Hepatocyte (in vitro differentiated cells): ENCODE measurements at regions not wholly inside any gene's neighbourhood (a gene's known extent, or its start where the extent isn't known, plus 50 kb on each side); places are given as distances from the start of the nearest gene placed in this dataset.

Experiments
- DNase-seq: peaks from one replicate; pipeline ENCODE4 v3.0.0-alpha.2; 2016; ENCODE audit warnings: low spot score
- H2AFZ ChIP-seq: fragments of 200-600 bp; sonication (generic); 2 replicates; pipeline ENCODE4 v1.6.0; 2016; ENCODE audit warnings: antibody characterized with exemption, mild to moderate bottlenecking
- H3K27ac ChIP-seq: fragments of 200-600 bp; sonication (generic); 2 replicates; pipeline ENCODE4 v1.5.1; 2016; ENCODE audit warnings: mild to moderate bottlenecking
- H3K27me3 ChIP-seq: fragments of 200-600 bp; sonication (generic); 2 replicates; pipeline ENCODE4 v1.6.1; 2016
- H3K36me3 ChIP-seq: fragments of 200-600 bp; sonication (generic); replicated peaks from 2 replicates; pipeline ENCODE4 v1.5.1; 2016; ENCODE audit warnings: low read depth; ENCODE audit not compliant: insufficient read depth
- H3K4me1 ChIP-seq: fragments of 200-600 bp; sonication (generic); 2 replicates; pipeline ENCODE4 v1.5.1; 2016; ENCODE audit warnings: mild to moderate bottlenecking, moderate library complexity; ENCODE audit not compliant: insufficient read depth
- H3K4me2 ChIP-seq: fragments of 200-600 bp; sonication (generic); 2 replicates; pipeline ENCODE4 v1.6.0; 2016
- H3K4me3 ChIP-seq: fragments of 200-600 bp; sonication (generic); 2 replicates; pipeline ENCODE4 v1.5.1; 2016; ENCODE audit warnings: mild to moderate bottlenecking
- H3K79me2 ChIP-seq: fragments of 200-600 bp; sonication (generic); 2 replicates; pipeline ENCODE4 v1.6.0; 2017; ENCODE audit warnings: mild to moderate bottlenecking
- H3K9me2 ChIP-seq: fragments of 200-600 bp; sonication (generic); replicated peaks from 2 replicates; pipeline ENCODE4 v1.6.0; 2017; ENCODE audit warnings: mild to moderate bottlenecking; ENCODE audit not compliant: insufficient read depth
- H3K9me3 ChIP-seq: fragments of 200-600 bp; sonication (generic); 2 replicates; pipeline ENCODE4 v1.5.1; 2016; ENCODE audit warnings: low read depth, mild to moderate bottlenecking
- H4K20me1 ChIP-seq: fragments of 200-600 bp; sonication (generic); 2 replicates; pipeline ENCODE4 v1.6.0; 2016; ENCODE audit warnings: mild to moderate bottlenecking; ENCODE audit not compliant: insufficient read depth, poor library complexity, severe bottlenecking
- EZH2 ChIP-seq: fragments of 200-600 bp; sonication (generic); IDR thresholded peaks from 2 replicates; pipeline ENCODE4 v1.6.1; 2016; ENCODE audit warnings: antibody characterized with exemption, mild to moderate bottlenecking, borderline replicate concordance
- EZH2phosphoT487 ChIP-seq: fragments of 200-600 bp; sonication (generic); IDR thresholded peaks from one replicate; pipeline ENCODE4 v1.6.1; 2018; ENCODE audit warnings: antibody characterized with exemption, mild to moderate bottlenecking, low read depth, moderate library complexity; ENCODE audit not compliant: unreplicated experiment, severe bottlenecking
- WGBS: methylation state at CpG from one replicate; pipeline ENCODE4 v1.1.6; 2016; ENCODE audit warnings: low lambda C conversion rate; ENCODE audit errors: missing lambda C conversion rate; 5-methylcytosine and 5-hydroxymethylcytosine counted together
- TF ChIP-seq, protein P1 (sequence below): fragments of 200-600 bp; sonication (generic); IDR thresholded peaks from 2 replicates; pipeline ENCODE4 v1.5.1; 2016; ENCODE audit warnings: antibody characterized with exemption, mild to moderate bottlenecking; ENCODE audit not compliant: poor library complexity

DNA sequence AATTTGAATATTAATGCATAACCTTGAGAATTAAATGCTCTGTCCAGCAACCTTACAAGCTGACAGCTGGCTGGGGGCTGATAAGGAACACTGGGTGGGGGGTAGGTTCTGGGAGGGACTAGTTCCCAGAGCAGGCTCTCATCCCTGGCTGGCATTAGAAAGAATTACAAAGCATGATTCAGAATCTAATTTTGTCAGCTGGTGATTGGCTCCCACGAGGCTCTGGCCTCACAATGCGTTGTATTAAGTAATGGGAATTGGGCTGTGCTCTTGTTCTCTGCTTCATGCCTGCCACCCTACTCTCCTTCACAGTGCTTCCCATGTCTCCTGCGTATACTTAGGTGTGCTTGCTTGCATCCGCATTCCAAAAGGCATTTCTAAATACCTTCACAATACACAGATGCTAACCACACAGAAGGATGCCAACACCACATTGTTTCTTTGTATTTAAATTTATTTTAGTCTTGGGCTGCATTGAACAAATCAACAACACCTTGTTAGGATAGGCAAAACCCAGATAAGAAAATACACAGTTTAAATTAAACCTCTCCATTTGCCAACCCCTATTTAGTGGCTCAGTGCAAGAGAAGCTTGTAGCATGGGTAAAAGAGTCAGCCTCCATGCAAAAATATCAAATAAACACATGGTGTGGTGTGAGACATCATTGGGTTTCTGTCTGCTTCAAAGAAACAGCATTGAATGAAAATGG, 434.5 kb upstream of the JAG1 start:
- TF ChIP-seq EZH2phosphoT487 (no peak), EZH2 (no peak)
- TF ChIP-seq, protein P1, sequence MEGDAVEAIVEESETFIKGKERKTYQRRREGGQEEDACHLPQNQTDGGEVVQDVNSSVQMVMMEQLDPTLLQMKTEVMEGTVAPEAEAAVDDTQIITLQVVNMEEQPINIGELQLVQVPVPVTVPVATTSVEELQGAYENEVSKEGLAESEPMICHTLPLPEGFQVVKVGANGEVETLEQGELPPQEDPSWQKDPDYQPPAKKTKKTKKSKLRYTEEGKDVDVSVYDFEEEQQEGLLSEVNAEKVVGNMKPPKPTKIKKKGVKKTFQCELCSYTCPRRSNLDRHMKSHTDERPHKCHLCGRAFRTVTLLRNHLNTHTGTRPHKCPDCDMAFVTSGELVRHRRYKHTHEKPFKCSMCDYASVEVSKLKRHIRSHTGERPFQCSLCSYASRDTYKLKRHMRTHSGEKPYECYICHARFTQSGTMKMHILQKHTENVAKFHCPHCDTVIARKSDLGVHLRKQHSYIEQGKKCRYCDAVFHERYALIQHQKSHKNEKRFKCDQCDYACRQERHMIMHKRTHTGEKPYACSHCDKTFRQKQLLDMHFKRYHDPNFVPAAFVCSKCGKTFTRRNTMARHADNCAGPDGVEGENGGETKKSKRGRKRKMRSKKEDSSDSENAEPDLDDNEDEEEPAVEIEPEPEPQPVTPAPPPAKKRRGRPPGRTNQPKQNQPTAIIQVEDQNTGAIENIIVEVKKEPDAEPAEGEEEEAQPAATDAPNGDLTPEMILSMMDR = no peak
- Histone ChIP-seq H3K4me3 (no peak overlapping the region), H3K4me1 (no peaks in the 10 kb centered on the region), H3K4me2 (no peak overlapping the region), H2AFZ (no peak overlapping the region), H3K9me3 (no peaks in the 10 kb centered on the region), H4K20me1 (no peaks in the 10 kb centered on the region), H3K27me3 (no peaks in the 10 kb centered on the region), H3K9me2 (no peaks in the 10 kb centered on the region), H3K36me3 (no peaks in the 10 kb centered on the region), H3K27ac (no peak overlapping the region), H3K79me2 (no peaks in the 10 kb centered on the region)
- WGBS = 54% methylated on average over 4 of the region's 4 CpGs
- DNase-seq = no peak

DNA sequence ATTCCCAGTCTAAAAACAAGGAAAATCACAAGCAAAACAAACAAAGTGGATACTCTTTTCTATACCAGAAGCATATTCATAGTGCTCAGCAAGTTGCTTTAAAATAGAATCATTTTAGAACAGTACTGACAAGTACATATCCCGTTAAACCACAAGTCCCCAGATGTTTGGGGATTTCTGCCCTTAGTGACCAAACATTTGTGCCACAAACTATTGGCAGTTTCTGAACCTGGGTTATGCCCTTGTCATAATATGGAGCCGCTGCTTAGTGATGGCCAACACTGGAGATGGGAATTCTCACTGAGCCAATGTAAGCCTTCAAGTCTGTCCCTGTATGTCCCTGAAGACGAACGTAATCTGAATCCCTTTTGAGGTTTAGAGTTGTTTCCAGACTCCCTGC, 436.7 kb upstream of the JAG1 start:
- Histone ChIP-seq H3K9me2 (no peaks in the 10 kb centered on the region), H3K9me3 (no peaks in the 10 kb centered on the region), H3K27ac (no peak overlapping the region), H3K79me2 (no peaks in the 10 kb centered on the region), H3K4me2 (no peak overlapping the region), H4K20me1 (no peaks in the 10 kb centered on the region), H3K27me3 (no peaks in the 10 kb centered on the region), H3K4me1 (no peaks in the 10 kb centered on the region), H2AFZ (no peak overlapping the region), H3K36me3 (no peaks in the 10 kb centered on the region), H3K4me3 (no peak overlapping the region)
- 91% methylated on average over 4 of the region's 4 CpGs for WGBS
- no peak for DNase-seq
- TF ChIP-seq, protein P1 = no peak
- TF ChIP-seq EZH2phosphoT487 (no peak), EZH2 (no peak)

DNA sequence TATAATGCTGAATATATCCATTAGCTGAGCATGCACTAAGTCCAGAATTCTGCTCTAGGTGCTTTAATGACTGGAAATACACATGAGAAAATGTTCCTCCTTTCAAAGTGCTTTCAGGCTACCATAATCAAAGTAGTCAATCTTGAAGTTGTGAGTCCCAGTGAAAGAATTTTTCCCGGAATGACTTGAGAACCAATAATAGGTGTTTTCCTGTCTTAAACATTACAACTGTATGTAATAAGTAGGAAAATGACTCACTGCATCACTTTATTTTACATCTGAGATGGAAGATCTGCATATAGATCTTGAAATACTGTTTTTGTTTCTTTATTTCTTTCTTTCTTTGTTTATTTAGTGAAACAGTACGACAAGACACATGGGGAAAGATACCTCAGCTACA, 437.4 kb upstream of the JAG1 start:
- Histone ChIP-seq H3K9me2 (no peaks in the 10 kb centered on the region), H2AFZ (no peak overlapping the region), H3K79me2 (no peaks in the 10 kb centered on the region), H3K36me3 (no peaks in the 10 kb centered on the region), H3K9me3 (no peaks in the 10 kb centered on the region), H3K4me3 (no peak overlapping the region), H3K27ac (no peak overlapping the region), H3K4me2 (no peak overlapping the region), H4K20me1 (no peaks in the 10 kb centered on the region), H3K27me3 (no peaks in the 10 kb centered on the region), H3K4me1 (no peaks in the 10 kb centered on the region)
- no peak for TF ChIP-seq EZH2phosphoT487
- TF ChIP-seq, protein P1 = no peak
- no peak for TF ChIP-seq EZH2
- WGBS = 75% methylated on average over 2 of the region's 2 CpGs
- no peak for DNase-seq
